H9 (cell line): ENCODE measurements at regions not wholly inside any gene's neighbourhood (a gene's known extent, or its start where the extent isn't known, plus 50 kb on each side); places are given as distances from the start of the nearest gene placed in this dataset.

Experiments used
- DNase-seq: peaks from one replicate; pipeline ENCODE4 v3.0.0-alpha.2; 2017
- H2AFZ ChIP-seq: one replicate; pipeline ENCODE4 v1.6.1; 2013; ENCODE audit warnings: mild to moderate bottlenecking, low read length, control low read depth, moderate library complexity
- H2AK5ac ChIP-seq: 2 replicates; pipeline ENCODE4 v1.6.1; 2013; ENCODE audit warnings: low read length, control low read depth, mixed read lengths; ENCODE audit not compliant: insufficient read length
- H2BK120ac ChIP-seq: one replicate; pipeline ENCODE4 v1.6.1; 2013; ENCODE audit warnings: low read depth, mild to moderate bottlenecking, low read length, control low read depth, inconsistent platforms; ENCODE audit not compliant: poor library complexity, severe bottlenecking
- H2BK12ac ChIP-seq: 2 replicates; pipeline ENCODE4 v1.6.1; 2013; ENCODE audit warnings: low read length, control low read depth, mixed read lengths, low read depth; ENCODE audit not compliant: insufficient read length
- H2BK15ac ChIP-seq: 2 replicates; pipeline ENCODE4 v1.6.1; 2013; ENCODE audit warnings: low read depth, low read length, control low read depth
- H2BK20ac ChIP-seq: one replicate; pipeline ENCODE4 v1.6.1; 2013; ENCODE audit warnings: low read depth, mild to moderate bottlenecking, low read length, control low read depth, inconsistent platforms; ENCODE audit not compliant: poor library complexity, severe bottlenecking
- H2BK5ac ChIP-seq: 2 replicates; pipeline ENCODE4 v1.6.1; 2013; ENCODE audit warnings: low read length, control low read depth, mixed read lengths; ENCODE audit not compliant: insufficient read length
- H3K14ac ChIP-seq: 2 replicates; pipeline ENCODE4 v1.6.1; 2013; ENCODE audit warnings: low read length, control low read depth; ENCODE audit not compliant: insufficient read depth
- H3K18ac ChIP-seq: 2 replicates; pipeline ENCODE4 v1.6.1; 2013; ENCODE audit warnings: low read depth, mild to moderate bottlenecking, mixed read lengths, low read length, control low read depth; ENCODE audit not compliant: insufficient read length
- H3K23ac ChIP-seq: 2 replicates; pipeline ENCODE4 v1.6.1; 2013; ENCODE audit warnings: low read length, control low read depth, mixed read lengths, low read depth; ENCODE audit not compliant: insufficient read length
- H3K23me2 ChIP-seq: 2 replicates; pipeline ENCODE4 v1.6.1; 2013; ENCODE audit warnings: low read depth, mild to moderate bottlenecking, mixed read lengths, low read length, control low read depth; ENCODE audit not compliant: insufficient read length, poor library complexity, severe bottlenecking
- H3K27ac ChIP-seq: 2 replicates; pipeline ENCODE4 v1.5.1; 2013; ENCODE audit warnings: low read length, control low read depth, mixed read lengths, low read depth; ENCODE audit not compliant: insufficient read length
- H3K27me3 ChIP-seq: 2 replicates; pipeline ENCODE4 v1.6.1; 2013; ENCODE audit warnings: low read length, control low read depth, inconsistent platforms; ENCODE audit not compliant: insufficient read depth
- H3K4ac ChIP-seq: 2 replicates; pipeline ENCODE4 v1.6.1; 2013; ENCODE audit warnings: low read depth, mild to moderate bottlenecking, control low read depth, inconsistent platforms, low read length, moderate library complexity
- H3K4me1 ChIP-seq: 2 replicates; pipeline ENCODE4 v1.6.1; 2013; ENCODE audit warnings: low read length, control low read depth, inconsistent platforms; ENCODE audit not compliant: insufficient read depth
- H3K4me2 ChIP-seq: 2 replicates; pipeline ENCODE4 v1.6.1; 2013; ENCODE audit warnings: low read length, control low read depth, mixed read lengths; ENCODE audit not compliant: insufficient read length, insufficient read depth
- H3K56ac ChIP-seq: 2 replicates; pipeline ENCODE4 v1.6.1; 2013; ENCODE audit warnings: low read depth, mild to moderate bottlenecking, mixed read lengths, low read length, control low read depth; ENCODE audit not compliant: insufficient read length
- H3K79me1 ChIP-seq: 2 replicates; pipeline ENCODE4 v1.6.1; 2013; ENCODE audit warnings: low read depth, mild to moderate bottlenecking, moderate library complexity, low read length, control low read depth, inconsistent platforms; ENCODE audit not compliant: insufficient read depth, poor library complexity, severe bottlenecking
- H3K79me2 ChIP-seq: 2 replicates; pipeline ENCODE4 v1.6.1; 2013; ENCODE audit warnings: low read length, control low read depth, inconsistent platforms; ENCODE audit not compliant: insufficient read depth
- H3K9ac ChIP-seq: 2 replicates; pipeline ENCODE4 v1.6.1; 2013; ENCODE audit warnings: low read length, control low read depth, mixed read lengths; ENCODE audit not compliant: insufficient read length; ENCODE audit errors: extremely low read depth
- H3K9me3 ChIP-seq: one replicate; pipeline ENCODE4 v1.6.1; 2013; ENCODE audit warnings: low read depth, low read length, inconsistent platforms; ENCODE audit not compliant: control insufficient read depth
- H3T11ph ChIP-seq: one replicate; pipeline ENCODE4 v1.6.1; 2013; ENCODE audit warnings: mild to moderate bottlenecking, low read length, control low read depth, inconsistent platforms
- H4K20me1 ChIP-seq: one replicate; pipeline ENCODE4 v1.6.1; 2013; ENCODE audit not compliant: control insufficient read depth, insufficient read length, insufficient read depth
- H4K5ac ChIP-seq: 2 replicates; pipeline ENCODE4 v1.6.1; 2013; ENCODE audit warnings: low read depth, mild to moderate bottlenecking, mixed read lengths, low read length, control low read depth; ENCODE audit not compliant: insufficient read length
- H4K8ac ChIP-seq: replicated peaks from 2 replicates; pipeline ENCODE4 v1.6.1; 2013; ENCODE audit warnings: low read length, control low read depth, mixed read lengths, low read depth; ENCODE audit not compliant: insufficient read length
- H4K91ac ChIP-seq: 2 replicates; pipeline ENCODE4 v1.6.1; 2013; ENCODE audit warnings: low read depth, mild to moderate bottlenecking, moderate library complexity, mixed read lengths, low read length, control low read depth; ENCODE audit not compliant: insufficient read length
- H3K27ac Mint-ChIP-seq, 3 experiments: 2 replicates in 2 of 3; 3 replicates in 1 of 3; pipeline ENCODE4 v1.8.0; 2020 to 2021; ENCODE audit warnings: mixed read lengths in 3 of 3, mild to moderate bottlenecking in 1 of 3, moderate library complexity in 1 of 3
- H3K27me3 Mint-ChIP-seq: 2 replicates; pipeline ENCODE4 v1.8.0; 2021; ENCODE audit warnings: low read depth, mild to moderate bottlenecking, moderate library complexity, mixed read lengths
- H3K36me3 Mint-ChIP-seq, 3 experiments: 2 replicates in 2 of 3; 3 replicates in 1 of 3; pipeline ENCODE4 v1.8.0; 2020 to 2021; ENCODE audit warnings: low read depth in 3 of 3, mixed read lengths in 3 of 3; ENCODE audit not compliant: insufficient read depth in 1 of 3
- H3K4me1 Mint-ChIP-seq, 2 experiments: 2 replicates each; pipeline ENCODE4 v1.8.0; 2020; ENCODE audit warnings: mixed read lengths in 2 of 2
- H3K4me3 Mint-ChIP-seq, 2 experiments: 2 replicates in 1 of 2; 3 replicates in 1 of 2; pipeline ENCODE4 v1.8.0; 2020 to 2021; ENCODE audit warnings: mild to moderate bottlenecking in 2 of 2, mixed read lengths in 2 of 2, moderate library complexity in 1 of 2
- H3K9me3 Mint-ChIP-seq, 2 experiments: 2 replicates in 1 of 2; 3 replicates in 1 of 2; pipeline ENCODE4 v1.8.0; 2020; ENCODE audit warnings: mild to moderate bottlenecking in 2 of 2, mixed read lengths in 2 of 2, moderate library complexity in 1 of 2
- WGBS: extraction: QIAGEN DNeasy Blood & Tissue Kit; methylation state at CpG from one replicate; pipeline ENCODE4 v1.1.7; 2013; ENCODE audit warnings: missing lambda C conversion rate, low lambda C conversion rate, mixed read lengths; ENCODE audit not compliant: insufficient read length; ENCODE audit errors: extremely low coverage; 5-methylcytosine and 5-hydroxymethylcytosine counted together
- TF ChIP-seq, protein P1 (sequence below): fragments of 200-600 bp; sonication (generic); conservative IDR thresholded peaks from 3 replicates; pipeline ENCODE4 v1.8.0; 2021; ENCODE audit warnings: antibody characterized with exemption, mild to moderate bottlenecking

DNA sequence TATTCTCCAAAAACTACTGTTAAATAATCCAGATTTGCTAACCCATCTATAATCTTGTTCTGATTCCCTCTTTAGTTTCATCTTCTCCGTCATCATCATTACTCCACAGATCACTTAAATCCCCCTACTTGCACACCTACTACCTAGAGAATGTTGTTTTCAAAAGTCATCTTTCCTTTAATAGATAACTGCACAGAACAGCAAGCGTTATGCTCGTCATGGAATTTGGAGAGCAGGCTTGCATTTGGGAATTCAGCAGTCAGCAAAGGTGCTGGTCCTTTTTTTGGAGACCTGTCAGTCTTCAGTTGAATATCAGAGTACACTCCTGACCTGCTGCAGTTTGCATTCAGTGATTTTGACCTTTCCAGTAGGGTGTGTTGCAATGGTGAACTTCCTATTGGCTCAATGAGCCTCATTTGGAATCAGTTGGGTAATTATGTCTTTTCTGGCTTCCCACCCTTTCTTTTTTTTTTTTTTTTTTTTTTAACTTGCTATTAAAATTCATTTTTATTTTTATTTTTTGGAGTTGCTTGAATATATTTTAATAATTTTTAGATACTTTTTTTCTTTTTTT is 110.6 kb downstream of the HNRNPLL start:
- Mint-ChIP-seq H3K27me3 (no peaks in the 10 kb centered on the region; the same call in 1 of the 2 replicates), H3K36me3 (no peaks in the 10 kb centered on the region), H3K4me3 (no peak overlapping the region), H3K27ac (no peak overlapping the region), H3K9me3 (peaks cover 0 to 4% of the 10 kb centered on the region in 2 experiments; a peak in 1 of 5 replicates), H3K4me1 (no peaks in the 10 kb centered on the region; a peak in 1 of 4 replicates)
- Histone ChIP-seq H3K14ac (no peak overlapping the region), H3K27ac (no peak overlapping the region), H2BK5ac (no peak overlapping the region), H2AFZ (no peak overlapping the region), H3K4me1 (no peaks in the 10 kb centered on the region), H2BK12ac (no peak overlapping the region), H3K56ac (no peak overlapping the region), H3K4ac (no peak overlapping the region), H4K8ac (no peak overlapping the region), H2BK20ac (no peak overlapping the region), H3K79me1 (no peaks in the 10 kb centered on the region), H3K4me2 (no peak overlapping the region), H3T11ph (no peak overlapping the region), H3K79me2 (no peaks in the 10 kb centered on the region), H2AK5ac (no peak overlapping the region), H3K23me2 (no peaks in the 10 kb centered on the region), H3K18ac (no peak overlapping the region), H2BK120ac (no peak overlapping the region), H3K9me3 (no peaks in the 10 kb centered on the region), H3K27me3 (no peaks in the 10 kb centered on the region), H4K20me1 (no peaks in the 10 kb centered on the region), H3K9ac (no peak overlapping the region), H4K5ac (no peak overlapping the region), H4K91ac (no peak overlapping the region), H2BK15ac (no peak overlapping the region), H3K23ac (no peak overlapping the region)
- TF ChIP-seq, protein P1, sequence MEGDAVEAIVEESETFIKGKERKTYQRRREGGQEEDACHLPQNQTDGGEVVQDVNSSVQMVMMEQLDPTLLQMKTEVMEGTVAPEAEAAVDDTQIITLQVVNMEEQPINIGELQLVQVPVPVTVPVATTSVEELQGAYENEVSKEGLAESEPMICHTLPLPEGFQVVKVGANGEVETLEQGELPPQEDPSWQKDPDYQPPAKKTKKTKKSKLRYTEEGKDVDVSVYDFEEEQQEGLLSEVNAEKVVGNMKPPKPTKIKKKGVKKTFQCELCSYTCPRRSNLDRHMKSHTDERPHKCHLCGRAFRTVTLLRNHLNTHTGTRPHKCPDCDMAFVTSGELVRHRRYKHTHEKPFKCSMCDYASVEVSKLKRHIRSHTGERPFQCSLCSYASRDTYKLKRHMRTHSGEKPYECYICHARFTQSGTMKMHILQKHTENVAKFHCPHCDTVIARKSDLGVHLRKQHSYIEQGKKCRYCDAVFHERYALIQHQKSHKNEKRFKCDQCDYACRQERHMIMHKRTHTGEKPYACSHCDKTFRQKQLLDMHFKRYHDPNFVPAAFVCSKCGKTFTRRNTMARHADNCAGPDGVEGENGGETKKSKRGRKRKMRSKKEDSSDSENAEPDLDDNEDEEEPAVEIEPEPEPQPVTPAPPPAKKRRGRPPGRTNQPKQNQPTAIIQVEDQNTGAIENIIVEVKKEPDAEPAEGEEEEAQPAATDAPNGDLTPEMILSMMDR: no peak
- WGBS: no CpG with 5 or more reads among the region's 3 CpGs
- DNase-seq: no peak
